SK-N-SH (cell line): ENCODE measurements at regions not wholly inside any gene's neighbourhood (a gene's known extent, or its start where the extent isn't known, plus 50 kb on each side); places are given as distances from the start of the nearest gene placed in this dataset.

Source experiments
- CHD2 ChIP-seq: fragments of 150-350 bp; IDR thresholded peaks from 2 replicates; pipeline ENCODE4 v1.6.1; 2018; ENCODE audit warnings: low read length; ENCODE audit not compliant: partially characterized antibody
- CTCF ChIP-seq: fragments of 200-600 bp; sonication (generic); IDR thresholded peaks from 2 replicates; pipeline ENCODE4 v1.6.1; 2017; ENCODE audit warnings: antibody characterized with exemption, mild to moderate bottlenecking, moderate library complexity
- EP300 ChIP-seq, 2 experiments: IDR thresholded peaks; 2 replicates each; pipeline versions ENCODE4 v1.4.0 to v1.6.1; 2012; ENCODE audit warnings: borderline replicate concordance in 1 of 2, low read depth in 1 of 2, low read length in 1 of 2
- EZH2phosphoT487 ChIP-seq: fragments of 200-600 bp; sonication (generic); IDR thresholded peaks from 2 replicates; pipeline ENCODE4 v1.6.1; 2017; ENCODE audit warnings: low read depth, mixed run types, mild to moderate bottlenecking, antibody characterized with exemption, moderate library complexity, borderline replicate concordance
- RAD21 ChIP-seq: IDR thresholded peaks from 2 replicates; pipeline ENCODE4 v1.6.1; 2012; ENCODE audit warnings: mild to moderate bottlenecking, low read length
- RXRA ChIP-seq: IDR thresholded peaks from 2 replicates; pipeline ENCODE4 v1.4.0; 2012; ENCODE audit warnings: low read depth, mild to moderate bottlenecking, borderline replicate concordance
- TCF12 ChIP-seq: IDR thresholded peaks from 2 replicates; pipeline ENCODE4 v1.4.0; 2012
- YY1 ChIP-seq: IDR thresholded peaks from 2 replicates; pipeline ENCODE4 v1.4.0; 2012; ENCODE audit warnings: low read depth, mild to moderate bottlenecking
- ZBTB33 ChIP-seq: IDR thresholded peaks from 2 replicates; pipeline ENCODE4 v1.4.0; 2012; ENCODE audit warnings: low read depth, borderline replicate concordance
- TF ChIP-seq, protein P1 (sequence below): IDR thresholded peaks from 2 replicates; pipeline ENCODE4 v1.4.0; 2012; ENCODE audit warnings: low read depth, borderline replicate concordance
- TF ChIP-seq, protein P2 (sequence below): IDR thresholded peaks from 2 replicates; pipeline ENCODE4 v1.4.0; 2012; ENCODE audit warnings: low read depth

GRCh38 chr14:71579331-71579730, 352.9 kb upstream of the RGS6 start:
- TF ChIP-seq CTCF (no peak), CHD2 (no peak), EZH2phosphoT487 (no peak), YY1 (no peak), TCF12 (no peak), ZBTB33 (no peak), RAD21 (no peak), EP300 (IDR thresholded peaks at IDR 0.05; ENCODE audit: borderline replicate concordance in 1 of 2, low read depth in 1 of 2, low read length in 1 of 2) (no peak), RXRA (no peak)
- TF ChIP-seq, protein P1, sequence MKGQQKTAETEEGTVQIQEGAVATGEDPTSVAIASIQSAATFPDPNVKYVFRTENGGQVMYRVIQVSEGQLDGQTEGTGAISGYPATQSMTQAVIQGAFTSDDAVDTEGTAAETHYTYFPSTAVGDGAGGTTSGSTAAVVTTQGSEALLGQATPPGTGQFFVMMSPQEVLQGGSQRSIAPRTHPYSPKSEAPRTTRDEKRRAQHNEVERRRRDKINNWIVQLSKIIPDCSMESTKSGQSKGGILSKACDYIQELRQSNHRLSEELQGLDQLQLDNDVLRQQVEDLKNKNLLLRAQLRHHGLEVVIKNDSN, result no peak
- TF ChIP-seq, protein P2, sequence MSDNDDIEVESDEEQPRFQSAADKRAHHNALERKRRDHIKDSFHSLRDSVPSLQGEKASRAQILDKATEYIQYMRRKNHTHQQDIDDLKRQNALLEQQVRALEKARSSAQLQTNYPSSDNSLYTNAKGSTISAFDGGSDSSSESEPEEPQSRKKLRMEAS, result no peak
